ENCODE measurements at regions not wholly inside any gene's neighbourhood (a gene's known extent, or its start where the extent isn't known, plus 50 kb on each side); places are given as distances from the start of the nearest gene placed in this dataset.

- TF ChIP-seq CTCF (IDR thresholded peaks at IDR 0.05), result no peak
- no peak for TF ChIP-seq POLR2A (IDR thresholded peaks at IDR 0.05)
Observed at GRCh38 chr9:28341913-28342312, 768.6 kb upstream of the C9orf72 start.

Data from thyroid gland (tissue), 4 donors.